Ovary (tissue), 7 donors: ENCODE measurements at regions not wholly inside any gene's neighbourhood (a gene's known extent, or its start where the extent isn't known, plus 50 kb on each side); places are given as distances from the start of the nearest gene placed in this dataset.
"Not testable (repeated sequence)": the region's sequence is repeated elsewhere in the genome, so short reads cannot be mapped to it uniquely, and the experiment has no call there.

Experiments
- DNase-seq, 5 donors: peaks; one replicate each; pipeline ENCODE4 v3.0.0-alpha.2; 2019 to 2020
- H3K27ac ChIP-seq, 2 donors: fragments of 200-600 bp; one replicate each; pipeline versions ENCODE4 v1.5.1 to v1.8.0; 2019 to 2022
- H3K27me3 ChIP-seq: fragments of 200-600 bp; one replicate; pipeline ENCODE4 v1.8.0; 2022
- H3K36me3 ChIP-seq: fragments of 200-600 bp; sonication (generic); one replicate; pipeline ENCODE4 v1.5.1; 2019
- H3K4me1 ChIP-seq: one replicate; pipeline ENCODE4 v1.8.1; 2013; ENCODE audit warnings: mild to moderate bottlenecking, moderate library complexity; ENCODE audit not compliant: insufficient read depth
- H3K4me3 ChIP-seq: fragments of 200-600 bp; sonication (generic); one replicate; pipeline ENCODE4 v1.5.1; 2017
- H3K9me3 ChIP-seq, 2 donors: fragments of 200-600 bp in 1 of 2; sonication (generic) in 1 of 2; one replicate each; pipeline versions ENCODE4 v1.5.1 to v1.8.1; 2013 to 2019; ENCODE audit warnings: mild to moderate bottlenecking in 1 of 2, moderate library complexity in 1 of 2
- EP300 ChIP-seq: sonication (generic); formaldehyde crosslinking; IDR thresholded peaks from one replicate; pipeline ENCODE4 v1.6.1; 2017; ENCODE audit warnings: antibody characterized with exemption
- POLR2A ChIP-seq: fragments of 450-650 bp; IDR thresholded peaks from one replicate; pipeline ENCODE4 v1.6.1; 2017; ENCODE audit warnings: antibody characterized with exemption, mild to moderate bottlenecking, moderate library complexity
- WGBS, 3 donors: extraction: QIAGEN DNeasy Blood & Tissue Kit in 1 of 3; methylation state at CpG; one replicate each; pipeline versions ENCODE4 v1.1.5 to v1.1.7; 2013 to 2017; 5-methylcytosine and 5-hydroxymethylcytosine counted together
- intact Hi-C, 4 donors: fragments of 100-400 bp; cut with DNase I; formaldehyde crosslinking; loops; one replicate each; pipeline versions ENCODE4 v1.11.0 to v1.15.1; 2022 to 2023
- TF ChIP-seq, protein P1 (sequence below), 3 donors: fragments of 450-650 bp in 2 of 3; fragments of 200-600 bp in 1 of 3; IDR thresholded peaks; one replicate each; pipeline versions ENCODE4 v1.5.1 to v1.8.0; 2016 to 2022; ENCODE audit warnings: antibody characterized with exemption in 3 of 3, mild to moderate bottlenecking in 1 of 3
- donor health status: DM: no; HTN: no; CAD: no; lungs with moderate emphysema.
- donor health status: DM: no; HTN: no; CAD: no.
- donor health status: Bipolar disorder and iron deficiency.
- donor health status: DM: no; HTN: no; CAD: no.
- donor health status: DM: yes; HTN: yes; CAD: no.

GRCh38 chr11:39628311-39628710 lies 1831.1 kb downstream of the LRRC4C start:
- Histone ChIP-seq H3K4me1 (no peaks in the 10 kb centered on the region), H3K27me3 (no peaks in the 10 kb centered on the region), H3K9me3 (no peaks in the 10 kb centered on the region), H3K36me3 (no peaks in the 10 kb centered on the region), H3K4me3 (no peak overlapping the region), H3K27ac (no peak overlapping the region)
- DNase-seq: no peak
- TF ChIP-seq, protein P1, sequence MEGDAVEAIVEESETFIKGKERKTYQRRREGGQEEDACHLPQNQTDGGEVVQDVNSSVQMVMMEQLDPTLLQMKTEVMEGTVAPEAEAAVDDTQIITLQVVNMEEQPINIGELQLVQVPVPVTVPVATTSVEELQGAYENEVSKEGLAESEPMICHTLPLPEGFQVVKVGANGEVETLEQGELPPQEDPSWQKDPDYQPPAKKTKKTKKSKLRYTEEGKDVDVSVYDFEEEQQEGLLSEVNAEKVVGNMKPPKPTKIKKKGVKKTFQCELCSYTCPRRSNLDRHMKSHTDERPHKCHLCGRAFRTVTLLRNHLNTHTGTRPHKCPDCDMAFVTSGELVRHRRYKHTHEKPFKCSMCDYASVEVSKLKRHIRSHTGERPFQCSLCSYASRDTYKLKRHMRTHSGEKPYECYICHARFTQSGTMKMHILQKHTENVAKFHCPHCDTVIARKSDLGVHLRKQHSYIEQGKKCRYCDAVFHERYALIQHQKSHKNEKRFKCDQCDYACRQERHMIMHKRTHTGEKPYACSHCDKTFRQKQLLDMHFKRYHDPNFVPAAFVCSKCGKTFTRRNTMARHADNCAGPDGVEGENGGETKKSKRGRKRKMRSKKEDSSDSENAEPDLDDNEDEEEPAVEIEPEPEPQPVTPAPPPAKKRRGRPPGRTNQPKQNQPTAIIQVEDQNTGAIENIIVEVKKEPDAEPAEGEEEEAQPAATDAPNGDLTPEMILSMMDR (IDR thresholded peaks at IDR 0.05): no peak
- no peak for TF ChIP-seq EP300
- no peak for TF ChIP-seq POLR2A
- WGBS, 3 donors: 74 to 81% (median 80%) methylated on average over 2 of the region's 2 CpGs
- intact Hi-C loops: no loop called here

DNA sequence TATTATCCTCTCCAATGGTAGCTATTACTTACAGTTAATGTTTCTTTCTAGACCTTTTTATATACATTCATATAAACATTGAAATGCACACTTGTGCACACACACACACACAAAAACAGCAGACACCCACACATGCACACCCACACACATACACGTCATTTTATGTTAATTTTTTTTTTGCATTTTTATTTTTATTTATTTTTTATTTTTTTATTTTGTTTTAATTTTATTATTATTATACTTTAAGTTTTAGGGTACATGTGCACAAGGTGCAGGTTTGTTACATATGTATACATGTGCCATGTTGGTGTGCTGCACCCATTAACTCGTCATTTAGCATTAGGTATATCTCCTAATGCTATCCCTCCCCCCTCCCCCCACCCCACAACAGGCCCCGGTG lies 1839.1 kb downstream of the LRRC4C start:
- H3K36me3 ChIP-seq, DNase-seq, H3K4me3 ChIP-seq, intact Hi-C loops, H3K9me3 ChIP-seq, H3K4me1 ChIP-seq, H3K27ac ChIP-seq, H3K27me3 ChIP-seq: not testable (repeated sequence)
- WGBS, 3 donors: 73 to 86% (median 74%) methylated on average over 1 to 2 of the region's 3 CpGs

- intact Hi-C loops: no loop called here
- H3K4me3 ChIP-seq: no peak overlapping the region
- H3K4me1 ChIP-seq: no peaks in the 10 kb centered on the region
- TF ChIP-seq EP300: no peak
- no peak for TF ChIP-seq POLR2A
- TF ChIP-seq, protein P1 (IDR thresholded peaks at IDR 0.05): no peak
- H3K27ac ChIP-seq: no peak overlapping the region
- H3K9me3 ChIP-seq: no peaks in the 10 kb centered on the region
- no peaks in the 10 kb centered on the region for H3K27me3 ChIP-seq
- WGBS, 3 donors: 71 to 76% (median 73%) methylated on average over 2 of the region's 2 CpGs
- H3K36me3 ChIP-seq: no peaks in the 10 kb centered on the region
- no peak for DNase-seq
Observed at GRCh38 chr11:39617971-39618370, 1841.5 kb downstream of the LRRC4C start.

DNA sequence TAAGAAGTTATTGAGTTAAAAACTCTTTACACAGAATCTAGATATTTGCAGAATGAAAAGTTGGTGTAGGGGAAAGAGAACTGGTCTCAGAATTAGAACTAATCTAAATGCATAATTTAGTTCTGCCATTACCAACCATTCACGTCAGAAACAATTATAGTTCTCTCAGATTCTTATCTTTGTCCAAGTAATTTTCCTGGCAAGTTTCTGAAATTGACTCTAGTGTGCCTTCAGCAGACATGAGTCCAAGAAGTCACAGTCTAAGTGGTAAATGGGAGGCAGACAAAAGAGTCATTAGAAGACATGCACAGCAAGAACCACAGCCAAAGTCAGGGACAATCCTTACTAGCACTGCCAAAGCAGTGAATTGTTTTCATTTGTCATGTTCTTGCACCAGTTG lies 1870.1 kb downstream of the LRRC4C start:
- WGBS, 3 donors: 51 to 58% (median 57%) methylated on average over 1 of the region's 1 CpG
- DNase-seq: no peak
- H3K4me1 ChIP-seq: no peaks in the 10 kb centered on the region
- H3K4me3 ChIP-seq: no peak overlapping the region
- H3K27ac ChIP-seq: no peak overlapping the region
- intact Hi-C loops: no loop called here
- H3K9me3 ChIP-seq: no peaks in the 10 kb centered on the region
- H3K27me3 ChIP-seq: no peaks in the 10 kb centered on the region
- TF ChIP-seq POLR2A (no peak), EP300 (no peak)
- TF ChIP-seq, protein P1 (IDR thresholded peaks at IDR 0.05): no peak
- no peaks in the 10 kb centered on the region for H3K36me3 ChIP-seq

GRCh38 chr11:39586036-39586435 lies 1873.4 kb downstream of the LRRC4C start:
- Histone ChIP-seq H3K4me3 (no peak overlapping the region), H3K27ac (no peak overlapping the region), H3K27me3 (no peaks in the 10 kb centered on the region), H3K4me1 (no peaks in the 10 kb centered on the region), H3K9me3 (no peaks in the 10 kb centered on the region), H3K36me3 (no peaks in the 10 kb centered on the region)
- TF ChIP-seq, protein P1 (IDR thresholded peaks at IDR 0.05): no peak
- TF ChIP-seq EP300 (no peak), POLR2A (no peak)
- intact Hi-C loops: no loop called here
- WGBS, 3 donors: 68 to 72% (median 71%) methylated on average over 1 of the region's 1 CpG
- DNase-seq: no peak
